Body of pancreas (tissue), 4 donors: ENCODE measurements at regions not wholly inside any gene's neighbourhood (a gene's known extent, or its start where the extent isn't known, plus 50 kb on each side); places are given as distances from the start of the nearest gene placed in this dataset.

Source experiments
- ATAC-seq: fragments of 150-250 bp; one replicate; pipeline ENCODE4 v1.9.1; 2016
- DNase-seq, 4 donors: peaks; one replicate each; pipeline ENCODE4 v3.0.0-alpha.2; 2019
- H3K27ac ChIP-seq, 4 donors: fragments of 200-600 bp; sonication (generic); 1 replicate in 3 of 4; 2 replicates in 1 of 4; pipeline versions ENCODE4 v1.5.1 to v1.6.1; 2016 to 2019; ENCODE audit warnings: mild to moderate bottlenecking in 1 of 4, mixed read lengths in 1 of 4, moderate library complexity in 1 of 4
- H3K27me3 ChIP-seq, 2 donors: fragments of 200-600 bp; sonication (generic); one replicate each; pipeline ENCODE4 v1.6.0; 2016; ENCODE audit warnings: mild to moderate bottlenecking in 1 of 2
- H3K36me3 ChIP-seq, 2 donors: fragments of 200-600 bp; sonication (generic); replicated peaks in 1 of 2; 2 replicates each; pipeline ENCODE4 v1.5.1; 2016; ENCODE audit warnings: low read depth in 2 of 2; ENCODE audit not compliant: insufficient read depth in 1 of 2
- H3K4me1 ChIP-seq: fragments of 200-600 bp; sonication (generic); one replicate; pipeline ENCODE4 v1.6.0; 2016
- H3K4me3 ChIP-seq, 2 donors: fragments of 200-600 bp; sonication (generic); 1 replicate in 1 of 2; 2 replicates in 1 of 2; pipeline ENCODE4 v1.5.1; 2016 to 2019
- H3K9me3 ChIP-seq, 3 donors: fragments of 200-600 bp; sonication (generic); 1 replicate in 2 of 3; 2 replicates in 1 of 3; pipeline ENCODE4 v1.5.1; 2016
- POLR2A ChIP-seq, 3 donors: fragments of 450-650 bp; IDR thresholded peaks; one replicate each; pipeline ENCODE4 v1.6.1; 2016; ENCODE audit warnings: antibody characterized with exemption in 3 of 3, mild to moderate bottlenecking in 2 of 3
- WGBS, 2 donors: methylation state at CpG; one replicate each; pipeline ENCODE4 v1.1.5; 2017; 5-methylcytosine and 5-hydroxymethylcytosine counted together
- intact Hi-C: fragments of 100-400 bp; cut with DNase I; formaldehyde crosslinking; loops from one replicate; pipeline ENCODE4 v1.15.1; 2023
- TF ChIP-seq, protein P1 (sequence below), 7 experiments: fragments of 450-650 bp in 4 of 7; fragments of 200-600 bp in 3 of 7; sonication (generic) in 3 of 7; IDR thresholded peaks; one replicate each; pipeline ENCODE4 v1.5.1; 2016 to 2019; ENCODE audit warnings: antibody characterized with exemption in 7 of 7

DNA sequence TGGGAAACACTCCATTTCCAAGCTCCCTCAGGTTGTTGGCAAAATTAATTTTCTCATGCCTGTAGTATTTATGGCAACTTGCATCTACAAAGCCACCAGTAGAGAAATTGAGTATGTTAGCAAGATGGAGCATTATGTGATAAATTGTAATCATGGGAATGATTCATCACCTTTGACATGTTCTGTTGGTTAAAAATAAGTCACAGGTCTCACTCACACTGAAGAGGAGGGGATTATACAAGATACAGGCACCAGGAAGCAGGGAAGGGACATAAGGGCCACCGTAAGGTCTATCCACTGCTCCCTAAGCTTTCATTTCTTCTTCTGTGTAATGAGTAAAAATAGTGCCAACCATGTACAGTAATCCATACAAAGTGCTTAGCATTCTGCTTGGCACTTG is 313.0 kb downstream of the GBA3 start:
- Histone ChIP-seq H3K4me3 (no peak overlapping the region), H3K4me1 (no peaks in the 10 kb centered on the region), H3K27me3 (no peaks in the 10 kb centered on the region), H3K36me3 (no peaks in the 10 kb centered on the region), H3K9me3 (no peaks in the 10 kb centered on the region), H3K27ac (no peak overlapping the region)
- ATAC-seq (no peak), DNase-seq (no peak)
- intact Hi-C loops: no loop called here
- 67 to 73% methylated on average over 1 of the region's 1 CpG for WGBS, 2 donors
- TF ChIP-seq, protein P1, sequence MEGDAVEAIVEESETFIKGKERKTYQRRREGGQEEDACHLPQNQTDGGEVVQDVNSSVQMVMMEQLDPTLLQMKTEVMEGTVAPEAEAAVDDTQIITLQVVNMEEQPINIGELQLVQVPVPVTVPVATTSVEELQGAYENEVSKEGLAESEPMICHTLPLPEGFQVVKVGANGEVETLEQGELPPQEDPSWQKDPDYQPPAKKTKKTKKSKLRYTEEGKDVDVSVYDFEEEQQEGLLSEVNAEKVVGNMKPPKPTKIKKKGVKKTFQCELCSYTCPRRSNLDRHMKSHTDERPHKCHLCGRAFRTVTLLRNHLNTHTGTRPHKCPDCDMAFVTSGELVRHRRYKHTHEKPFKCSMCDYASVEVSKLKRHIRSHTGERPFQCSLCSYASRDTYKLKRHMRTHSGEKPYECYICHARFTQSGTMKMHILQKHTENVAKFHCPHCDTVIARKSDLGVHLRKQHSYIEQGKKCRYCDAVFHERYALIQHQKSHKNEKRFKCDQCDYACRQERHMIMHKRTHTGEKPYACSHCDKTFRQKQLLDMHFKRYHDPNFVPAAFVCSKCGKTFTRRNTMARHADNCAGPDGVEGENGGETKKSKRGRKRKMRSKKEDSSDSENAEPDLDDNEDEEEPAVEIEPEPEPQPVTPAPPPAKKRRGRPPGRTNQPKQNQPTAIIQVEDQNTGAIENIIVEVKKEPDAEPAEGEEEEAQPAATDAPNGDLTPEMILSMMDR (IDR thresholded peaks at IDR 0.05): no peak
- no peak for TF ChIP-seq POLR2A (IDR thresholded peaks at IDR 0.05)

DNA sequence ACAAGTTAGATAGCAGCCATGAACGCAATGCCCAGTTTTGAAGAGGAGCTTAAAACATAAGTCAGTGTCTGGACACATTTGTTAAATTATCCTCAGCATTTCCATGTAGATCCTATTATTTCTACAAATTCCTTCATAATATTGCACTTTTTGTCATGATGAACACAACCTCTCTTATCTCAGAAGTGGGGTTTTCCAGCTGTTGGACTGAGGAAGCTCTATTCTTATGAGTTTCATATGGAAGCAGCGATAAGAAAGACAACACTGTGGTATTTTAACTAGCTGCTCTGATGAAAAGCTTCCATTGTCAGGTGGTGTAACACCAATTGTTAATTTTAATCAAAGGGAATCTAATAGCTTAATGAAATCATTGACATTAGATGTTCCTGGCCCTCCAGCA is 308.7 kb downstream of the GBA3 start:
- Histone ChIP-seq H3K9me3 (no peaks in the 10 kb centered on the region), H3K27me3 (no peaks in the 10 kb centered on the region), H3K4me3 (no peak overlapping the region), H3K36me3 (no peaks in the 10 kb centered on the region), H3K4me1 (no peaks in the 10 kb centered on the region), H3K27ac (no peak overlapping the region)
- ATAC-seq (no peak), DNase-seq (no peak)
- intact Hi-C loops: no loop called here
- WGBS, 2 donors: 68% methylated on average over 2 of the region's 2 CpGs
- TF ChIP-seq, protein P1 (IDR thresholded peaks at IDR 0.05): no peak
- TF ChIP-seq POLR2A (IDR thresholded peaks at IDR 0.05): no peak

DNA sequence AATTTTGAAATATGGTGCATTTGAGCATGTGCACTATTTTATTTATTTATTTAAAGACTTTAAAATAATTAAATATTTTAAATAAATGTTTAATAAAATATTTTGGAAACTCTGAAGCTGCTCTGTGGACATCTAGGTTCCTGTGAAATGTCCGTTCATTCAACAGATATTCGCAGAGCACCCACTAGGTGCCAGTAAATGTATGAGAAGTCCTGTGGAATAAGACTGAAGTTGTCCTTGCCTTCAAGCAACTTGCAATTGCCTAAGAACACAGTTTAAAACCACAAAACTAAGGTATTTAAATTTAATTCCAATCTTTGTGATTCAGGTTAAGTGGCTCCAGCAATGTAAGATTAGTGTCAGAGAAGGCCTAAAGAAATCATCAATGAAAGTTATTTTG is 306.7 kb downstream of the GBA3 start:
- H3K4me1 ChIP-seq: no peaks in the 10 kb centered on the region
- DNase-seq: no peak
- H3K9me3 ChIP-seq: no peaks in the 10 kb centered on the region
- no peak overlapping the region for H3K27ac ChIP-seq
- intact Hi-C loops: no loop called here
- no peak overlapping the region for H3K4me3 ChIP-seq
- 79 to 86% methylated on average over 2 of the region's 2 CpGs for WGBS, 2 donors
- no peaks in the 10 kb centered on the region for H3K27me3 ChIP-seq
- no peak for ATAC-seq
- H3K36me3 ChIP-seq: no peaks in the 10 kb centered on the region
- TF ChIP-seq, protein P1 (IDR thresholded peaks at IDR 0.05): no peak
- TF ChIP-seq POLR2A (IDR thresholded peaks at IDR 0.05): no peak

DNA sequence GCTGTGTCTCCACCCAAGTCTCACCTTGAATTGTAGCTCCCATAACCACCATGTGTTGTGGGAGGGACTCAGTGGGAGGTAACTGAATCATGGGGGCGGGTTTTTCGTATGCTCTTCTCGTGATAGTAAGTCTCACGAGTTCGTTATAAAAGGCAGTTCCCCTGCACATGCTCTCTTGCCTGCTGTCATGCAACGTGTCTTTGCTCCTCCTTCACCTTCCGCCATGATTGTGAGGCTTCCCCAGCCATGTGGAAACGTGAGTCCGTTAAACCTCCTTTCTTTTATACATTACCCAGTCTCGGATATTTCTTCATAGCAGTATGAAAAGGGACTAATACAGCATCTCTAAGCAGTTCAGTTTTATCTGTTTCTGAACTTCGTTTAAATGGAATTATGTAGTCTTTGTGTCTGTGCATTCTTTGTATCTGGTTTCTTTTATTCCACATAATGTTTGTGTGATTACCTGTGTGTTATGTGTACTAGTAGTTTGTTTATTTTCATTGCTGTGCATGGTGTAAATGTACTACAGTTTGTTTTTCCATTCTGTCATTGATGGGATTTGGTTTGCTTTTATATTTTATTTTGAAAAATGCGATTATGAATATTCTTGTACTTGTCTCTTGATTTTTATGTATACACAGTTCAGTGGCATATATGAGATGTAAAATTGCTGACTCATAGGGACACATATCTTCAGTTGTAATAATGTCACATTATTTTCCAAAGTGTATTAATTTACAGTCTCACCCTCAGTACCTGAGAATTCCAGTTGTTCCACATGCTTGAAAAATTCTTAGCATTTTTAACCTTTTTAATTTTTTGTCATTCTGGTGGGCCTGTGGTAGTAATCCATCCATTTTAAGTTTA is 304.9 kb downstream of the GBA3 start:
- Histone ChIP-seq H3K36me3 (no peaks in the 10 kb centered on the region), H3K9me3 (no peaks in the 10 kb centered on the region), H3K4me1 (no peaks in the 10 kb centered on the region), H3K27ac (no peak overlapping the region), H3K27me3 (no peaks in the 10 kb centered on the region), H3K4me3 (no peak overlapping the region)
- no peak for ATAC-seq
- no peak for DNase-seq
- intact Hi-C loops: no loop called here
- TF ChIP-seq POLR2A (IDR thresholded peaks at IDR 0.05): no peak
- TF ChIP-seq, protein P1 (IDR thresholded peaks at IDR 0.05): no peak
- WGBS, 2 donors: 66 to 79% methylated on average over 12 of the region's 12 CpGs

DNA sequence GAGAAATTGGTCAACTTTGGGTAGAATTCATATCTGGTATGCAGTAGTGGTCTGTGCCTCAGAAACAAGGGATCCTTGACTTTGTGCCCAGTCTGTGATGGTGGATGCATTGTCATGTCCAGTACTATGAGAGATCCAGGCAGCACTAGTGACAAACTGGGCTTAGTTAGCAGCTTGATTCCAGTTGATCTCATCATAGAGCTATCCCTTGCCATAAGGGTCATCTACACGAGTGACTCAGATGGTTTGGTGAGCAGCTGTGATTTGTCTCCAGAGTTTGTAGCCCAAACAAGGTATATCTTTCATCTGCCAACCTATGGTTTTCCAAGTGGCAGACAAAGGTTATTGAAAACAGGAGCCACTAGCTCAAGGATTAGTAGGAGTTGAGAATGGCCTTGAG is 298.8 kb downstream of the GBA3 start:
- no peaks in the 10 kb centered on the region for H3K36me3 ChIP-seq
- no peaks in the 10 kb centered on the region for H3K4me1 ChIP-seq
- intact Hi-C loops: no loop called here
- H3K9me3 ChIP-seq: no peaks in the 10 kb centered on the region
- ATAC-seq (no peak), DNase-seq (no peak)
- no peak overlapping the region for H3K4me3 ChIP-seq
- H3K27me3 ChIP-seq: no peaks in the 10 kb centered on the region
- 35 to 44% methylated on average over 1 of the region's 1 CpG for WGBS, 2 donors
- TF ChIP-seq, protein P1 (IDR thresholded peaks at IDR 0.05): no peak
- TF ChIP-seq POLR2A (IDR thresholded peaks at IDR 0.05): no peak
- no peak overlapping the region for H3K27ac ChIP-seq
